NCI-H1105 treated with DMSO at 0.1 percent for 48 hours (cell line): ENCODE measurements at regions not wholly inside any gene's neighbourhood (a gene's known extent, or its start where the extent isn't known, plus 50 kb on each side); places are given as distances from the start of the nearest gene placed in this dataset.
A peak's percentile ranks its signal among the peaks of the same experiment; 100 is the strongest.

Experiments
- DNase-seq: peaks from one replicate; lab custom pipeline; 2025; lab: John Stamatoyannopoulos, UW

DNA sequence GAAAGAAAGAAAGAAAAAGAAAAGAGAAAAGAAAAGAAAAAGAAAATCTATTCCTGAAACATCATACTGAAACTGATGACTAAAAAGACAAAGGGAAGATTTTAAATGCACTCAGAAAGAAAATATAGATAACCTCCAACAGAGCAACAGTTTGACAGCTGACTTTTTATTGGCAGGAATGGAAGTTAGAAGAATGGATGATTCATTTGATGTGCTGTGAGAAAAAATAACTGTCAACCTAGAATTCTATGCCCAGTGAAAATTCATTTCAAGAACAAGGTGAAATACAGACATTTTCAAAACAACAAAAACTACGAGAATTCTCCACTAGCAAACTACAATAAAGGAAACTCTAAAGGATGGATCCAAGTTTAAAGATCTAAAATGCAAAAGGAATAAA is 50.5 kb upstream of the HSPA12A start:
- no peak for DNase-seq

DNA sequence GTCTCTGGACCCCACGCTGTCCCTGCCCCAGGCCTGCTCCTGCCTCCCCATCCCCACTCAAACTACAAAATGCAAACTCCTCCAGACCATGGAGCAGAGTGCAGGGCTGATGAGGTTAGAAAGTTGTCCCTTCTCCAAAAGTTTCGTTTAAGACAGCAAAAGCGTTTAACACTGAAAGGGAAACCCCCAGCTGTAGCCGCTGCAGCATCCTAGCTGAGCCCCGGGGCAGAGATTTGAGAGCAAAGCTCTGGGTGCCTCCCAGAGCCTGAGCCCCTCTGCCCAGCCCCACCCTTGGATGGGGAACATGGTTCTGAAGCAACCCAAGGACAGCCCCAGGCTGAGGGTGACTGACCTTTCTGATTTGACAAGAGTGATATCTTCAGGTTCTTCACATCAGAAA is 52.8 kb upstream of the ENO4 start:
- DNase-seq: no peak

GRCh38 chr10:116796910-116797513 is 52.3 kb upstream of the ENO4 start:
- peak; percentile 51 for DNase-seq

DNA sequence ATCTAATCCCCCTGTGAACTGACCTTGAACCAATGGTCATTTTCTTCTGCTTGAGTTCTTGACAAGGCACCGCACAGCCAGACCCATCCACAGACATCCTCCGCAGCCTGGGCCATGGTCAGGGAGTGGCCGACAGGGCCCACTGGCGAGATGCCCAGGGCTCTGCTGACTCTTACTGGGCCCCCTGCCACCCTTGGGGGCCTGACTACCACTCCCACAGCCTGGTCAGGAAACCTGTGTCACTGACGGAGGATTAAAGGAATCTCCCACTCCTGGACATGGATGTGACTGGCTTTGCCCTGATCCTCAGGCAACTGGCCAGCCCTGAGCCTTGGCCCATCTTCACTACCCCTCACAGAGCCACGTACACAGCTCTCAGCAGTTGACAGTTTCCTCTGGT is 50.4 kb upstream of the ENO4 start:
- no peak for DNase-seq
